Urinary bladder (tissue), 3 donors: ENCODE measurements at regions not wholly inside any gene's neighbourhood (a gene's known extent, or its start where the extent isn't known, plus 50 kb on each side); places are given as distances from the start of the nearest gene placed in this dataset.
A peak's percentile ranks its signal among the peaks of the same experiment; 100 is the strongest.

Source experiments
- DNase-seq: peaks from one replicate; pipeline ENCODE4 v3.0.0-alpha.2; 2015; ENCODE audit errors: extremely low spot score
- H3K27ac ChIP-seq: one replicate; pipeline ENCODE4 v1.5.1; 2013; ENCODE audit warnings: low read depth, mild to moderate bottlenecking, moderate library complexity
- H3K36me3 ChIP-seq: one replicate; pipeline ENCODE4 v1.6.1; 2013; ENCODE audit warnings: mild to moderate bottlenecking, moderate library complexity; ENCODE audit not compliant: insufficient read depth
- H3K4me1 ChIP-seq: one replicate; pipeline ENCODE4 v1.6.1; 2013; ENCODE audit warnings: mild to moderate bottlenecking, moderate library complexity; ENCODE audit not compliant: insufficient read depth
- H3K4me3 ChIP-seq: one replicate; pipeline ENCODE4 v1.5.1; 2013; ENCODE audit warnings: low read depth, low read length
- WGBS: extraction: QIAGEN DNeasy Blood & Tissue Kit; methylation state at CpG from one replicate; pipeline ENCODE4 v1.1.7; 2013; 5-methylcytosine and 5-hydroxymethylcytosine counted together
- donor health status: healthy with polysubstance abuse.
- donor health status: healthy.

DNA sequence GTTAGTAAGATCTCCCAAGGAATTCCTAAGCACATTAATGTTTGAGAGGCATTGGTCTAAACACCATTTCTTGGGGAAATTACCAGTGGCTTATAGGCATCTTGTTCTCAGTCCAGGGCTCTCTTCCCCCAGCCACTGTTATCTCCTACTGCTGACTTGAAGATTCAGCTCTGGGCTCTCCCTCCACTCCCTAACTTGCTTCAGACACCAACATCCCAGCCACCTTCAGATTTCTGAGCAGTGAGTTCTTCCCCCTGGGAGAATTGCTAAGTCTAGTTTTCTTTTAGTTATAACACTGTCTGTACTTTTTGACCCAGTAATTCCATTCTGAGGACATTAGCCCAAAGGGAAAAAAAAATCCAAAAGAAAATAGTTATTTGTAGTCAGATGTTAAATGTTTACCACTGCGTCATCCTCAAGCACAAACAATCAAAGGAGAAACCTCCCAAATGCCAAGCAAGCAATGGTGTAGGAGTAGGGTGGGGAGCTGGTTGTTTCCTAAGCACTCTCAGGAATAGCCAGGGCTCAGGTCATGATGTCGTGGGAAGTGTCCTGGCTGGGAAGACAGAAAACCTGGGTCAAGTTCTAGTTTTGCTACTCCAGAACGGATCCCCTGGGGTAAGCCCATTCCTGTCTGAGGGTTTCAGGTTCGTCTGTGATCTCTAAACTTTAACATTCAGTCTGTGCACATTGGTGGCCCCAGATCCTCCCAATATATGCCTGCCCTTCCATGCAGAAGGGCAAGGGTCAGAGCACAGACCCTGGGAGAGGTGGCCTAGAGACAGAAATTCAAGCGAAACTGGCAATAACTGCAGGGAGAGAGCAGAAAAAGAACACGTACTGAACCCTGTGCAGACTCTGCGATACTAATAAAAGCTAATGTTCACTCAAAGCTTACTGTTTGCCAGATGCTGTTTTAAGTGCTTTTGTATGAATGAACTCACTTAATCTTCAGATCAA is 191.1 kb upstream of the FGGY start:
- no peaks in the 10 kb centered on the region for H3K36me3 ChIP-seq
- H3K4me1 ChIP-seq, result no peaks in the 10 kb centered on the region
- no peak overlapping the region for H3K27ac ChIP-seq
- H3K4me3 ChIP-seq, result no peak overlapping the region
- DNase-seq, result peak; percentile 28
- WGBS, result 61% methylated on average over 7 of the region's 7 CpGs

DNA sequence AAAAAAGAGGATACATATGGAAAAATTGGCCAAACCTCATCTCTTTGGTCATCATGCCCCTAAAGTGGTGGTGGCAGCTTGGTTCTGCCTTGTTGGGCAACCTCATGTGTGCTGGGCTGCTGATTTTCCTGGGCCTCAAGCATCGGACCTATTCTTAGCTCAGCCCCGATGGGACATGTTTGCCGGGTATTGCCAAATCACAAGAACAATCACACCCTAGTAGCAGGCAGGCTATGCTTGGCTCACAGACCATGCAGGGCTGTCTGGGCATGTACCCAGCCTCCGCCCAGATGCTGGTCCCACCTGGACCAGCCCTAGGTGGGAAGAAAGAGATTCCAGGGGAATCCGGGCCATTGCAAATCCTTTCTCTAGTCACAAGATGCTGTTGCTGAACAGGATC is 189.4 kb upstream of the FGGY start:
- no peak overlapping the region for H3K27ac ChIP-seq
- peaks cover 1% of the 10 kb centered on the region for H3K4me1 ChIP-seq
- DNase-seq, result no peak
- H3K4me3 ChIP-seq, result no peak overlapping the region
- H3K36me3 ChIP-seq, result no peaks in the 10 kb centered on the region
- 79% methylated on average over 5 of the region's 5 CpGs for WGBS

DNA sequence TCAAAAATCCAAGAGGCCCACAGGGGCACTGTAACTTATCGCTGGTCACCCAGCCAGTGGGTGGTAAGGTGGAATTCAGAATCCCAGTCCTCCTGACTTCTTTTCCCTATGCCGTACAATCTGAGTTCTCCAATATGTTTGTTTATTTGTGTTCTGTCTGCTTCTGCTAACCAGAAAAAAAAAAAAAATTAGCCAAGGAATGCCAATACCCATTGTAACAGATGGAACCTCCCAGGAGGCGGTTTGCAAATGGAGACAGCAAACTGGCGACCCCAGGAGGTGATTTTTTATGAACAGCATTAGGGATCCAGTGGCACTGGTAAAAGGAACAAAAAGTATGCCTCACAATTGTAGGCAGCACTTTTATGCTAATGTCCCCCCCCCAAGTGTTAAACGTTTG is 189.0 kb upstream of the FGGY start:
- WGBS, result 86% methylated on average over 5 of the region's 5 CpGs
- H3K27ac ChIP-seq, result no peak overlapping the region
- no peak for DNase-seq
- H3K36me3 ChIP-seq, result no peaks in the 10 kb centered on the region
- no peak overlapping the region for H3K4me3 ChIP-seq
- H3K4me1 ChIP-seq, result peaks cover 1% of the 10 kb centered on the region

DNA sequence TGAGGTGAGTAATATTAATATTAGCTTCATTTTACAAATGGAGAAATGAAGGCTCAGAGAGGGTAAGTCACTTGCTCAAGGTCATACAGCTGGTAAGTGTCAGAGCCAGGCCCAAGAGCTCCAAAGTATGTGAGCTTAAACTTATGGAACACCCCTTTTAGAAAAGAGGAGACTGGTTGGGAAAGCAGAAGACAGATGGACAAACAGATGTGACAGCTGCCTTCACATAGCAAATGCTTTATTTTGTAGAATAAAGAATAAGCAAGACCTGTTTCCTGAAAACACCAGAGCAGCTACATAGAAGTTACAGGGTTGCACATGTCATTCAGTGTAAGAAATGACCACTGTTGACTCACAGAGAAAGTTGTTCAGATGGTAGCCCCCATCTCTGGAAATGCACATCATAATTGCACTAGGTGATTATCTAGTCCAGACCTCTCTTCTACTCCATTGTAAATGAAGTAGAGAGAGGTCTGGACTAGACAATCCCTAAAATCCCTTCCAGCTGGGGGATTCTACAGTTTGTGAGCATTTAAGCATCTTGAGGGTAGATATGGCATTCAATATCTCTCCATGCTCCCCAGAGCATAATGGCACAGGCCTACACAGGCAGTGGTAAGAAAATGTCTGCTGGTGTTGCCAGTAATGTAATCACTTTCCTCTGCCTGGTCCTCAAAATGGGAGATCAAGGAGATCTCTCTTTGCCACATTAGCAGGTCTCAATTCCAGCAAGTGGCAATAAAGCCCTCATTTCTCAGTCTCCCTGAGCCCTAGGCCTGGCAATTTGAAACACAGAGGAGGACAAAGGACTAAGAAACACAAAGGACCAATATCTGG is 188.2 kb upstream of the FGGY start:
- Histone ChIP-seq H3K36me3 (no peaks in the 10 kb centered on the region), H3K27ac (no peak overlapping the region), H3K4me3 (no peak overlapping the region), H3K4me1 (peaks cover 1% of the 10 kb centered on the region)
- no peak for DNase-seq

DNA sequence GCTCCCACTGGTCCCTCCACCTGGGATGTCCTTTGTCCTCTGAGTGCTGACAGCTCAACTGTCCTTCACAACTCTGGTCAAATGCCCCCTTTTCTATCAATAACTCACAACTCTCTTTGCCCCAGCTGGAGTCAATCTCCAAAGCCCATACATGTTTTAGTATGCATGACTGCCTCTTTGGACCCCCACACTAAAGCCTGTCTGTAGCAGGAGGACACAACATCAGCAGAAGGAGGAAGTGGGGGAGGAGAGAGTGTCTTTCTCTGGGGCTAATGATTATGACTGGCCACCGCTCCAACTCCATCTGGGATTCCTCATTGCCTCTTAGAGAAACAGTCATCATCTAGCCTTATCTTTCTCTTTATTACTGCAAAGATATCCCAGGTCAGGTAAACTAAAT is 186.6 kb upstream of the FGGY start:
- H3K36me3 ChIP-seq, result no peaks in the 10 kb centered on the region
- peaks cover 1% of the 10 kb centered on the region for H3K4me1 ChIP-seq
- no peak overlapping the region for H3K27ac ChIP-seq
- no peak for DNase-seq
- no peak overlapping the region for H3K4me3 ChIP-seq
- WGBS, result 98% methylated on average over 1 of the region's 1 CpG

DNA sequence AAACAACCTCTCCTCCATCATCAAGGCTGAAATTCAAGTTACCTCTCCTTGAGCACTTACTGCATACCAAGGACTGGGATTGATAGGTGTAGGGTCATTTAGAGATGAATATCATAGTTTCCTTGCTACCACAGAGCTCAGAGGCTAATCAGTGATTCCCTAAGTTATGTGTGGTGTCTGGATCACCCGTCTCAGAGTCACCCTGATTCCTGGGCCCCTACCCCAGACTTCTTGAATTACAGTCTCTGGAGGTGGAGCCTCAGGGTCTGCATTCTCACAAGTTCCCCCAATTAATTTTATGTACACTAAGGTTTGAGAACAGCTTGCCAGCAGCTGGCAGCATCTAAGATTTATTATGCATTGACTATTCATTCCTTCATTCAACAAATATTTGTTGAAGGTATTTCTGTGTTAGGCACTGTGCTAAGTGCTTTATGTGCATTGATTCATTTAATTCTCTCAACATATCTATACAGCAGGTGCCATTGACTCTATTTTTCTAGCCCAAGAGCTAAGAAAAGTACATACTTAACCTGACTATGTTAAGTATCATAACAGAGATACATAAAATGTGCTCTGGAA is 182.9 kb upstream of the FGGY start:
- Histone ChIP-seq H3K36me3 (no peaks in the 10 kb centered on the region), H3K4me3 (no peak overlapping the region), H3K27ac (no peak overlapping the region), H3K4me1 (peaks cover 1% of the 10 kb centered on the region)
- WGBS, result 89% methylated on average over 1 of the region's 1 CpG
- DNase-seq, result no peak

DNA sequence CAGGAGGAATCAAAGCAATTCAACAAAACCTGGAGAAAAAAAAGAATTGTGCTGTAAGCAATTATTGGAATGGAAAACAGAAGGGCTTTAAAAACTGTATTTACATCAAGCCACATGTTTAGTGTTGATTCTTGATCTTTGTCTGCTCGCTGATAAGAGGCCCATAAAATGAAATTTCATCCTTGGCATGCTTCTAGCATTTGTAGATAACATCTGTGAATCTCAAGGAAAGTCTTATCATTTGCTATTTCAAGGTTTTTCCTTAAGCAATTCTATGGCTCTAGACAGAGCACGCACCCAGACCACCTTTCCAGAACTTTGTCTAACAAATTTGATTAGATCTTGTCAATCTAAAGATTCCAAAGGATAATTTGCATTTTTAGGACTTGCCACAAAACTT is 181.0 kb upstream of the FGGY start:
- no peak for DNase-seq
- no peak overlapping the region for H3K4me3 ChIP-seq
- no peak overlapping the region for H3K27ac ChIP-seq
- no peaks in the 10 kb centered on the region for H3K36me3 ChIP-seq
- peaks cover 1% of the 10 kb centered on the region for H3K4me1 ChIP-seq
- WGBS, result 72% methylated on average over 2 of the region's 2 CpGs

DNA sequence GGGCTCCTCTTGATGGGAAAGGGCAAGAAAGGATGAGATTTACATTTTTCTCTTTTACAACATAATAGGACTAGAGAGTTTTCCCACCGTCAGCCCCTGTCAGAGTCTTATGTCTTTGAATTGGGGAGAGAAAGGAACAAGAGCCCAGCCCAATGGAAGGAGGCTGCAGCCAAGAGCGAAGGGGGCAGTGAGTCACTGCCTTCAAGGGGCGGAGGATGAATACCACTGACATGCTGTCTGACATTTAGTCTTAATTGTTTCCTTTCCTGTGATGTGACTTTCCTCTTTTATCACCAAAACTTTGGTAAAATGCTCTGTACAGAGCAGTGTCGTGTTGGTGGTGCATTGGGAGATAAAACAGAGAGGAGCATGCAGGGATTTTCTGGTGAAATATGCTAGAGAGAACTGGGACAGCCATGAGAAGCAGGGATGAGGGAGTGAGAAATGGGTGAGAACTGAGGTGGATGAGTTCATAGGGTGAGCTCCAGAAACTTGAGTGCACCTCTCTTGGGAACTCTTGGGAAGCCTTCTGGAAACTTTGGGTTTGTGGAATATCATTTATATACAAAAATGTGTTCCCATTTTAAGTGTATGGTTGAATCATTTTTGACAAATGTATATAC is 179.9 kb upstream of the FGGY start:
- Histone ChIP-seq H3K27ac (no peak overlapping the region), H3K36me3 (no peaks in the 10 kb centered on the region), H3K4me1 (peaks cover 1% of the 10 kb centered on the region), H3K4me3 (no peak overlapping the region)
- 76% methylated on average over 4 of the region's 4 CpGs for WGBS
- no peak for DNase-seq

DNA sequence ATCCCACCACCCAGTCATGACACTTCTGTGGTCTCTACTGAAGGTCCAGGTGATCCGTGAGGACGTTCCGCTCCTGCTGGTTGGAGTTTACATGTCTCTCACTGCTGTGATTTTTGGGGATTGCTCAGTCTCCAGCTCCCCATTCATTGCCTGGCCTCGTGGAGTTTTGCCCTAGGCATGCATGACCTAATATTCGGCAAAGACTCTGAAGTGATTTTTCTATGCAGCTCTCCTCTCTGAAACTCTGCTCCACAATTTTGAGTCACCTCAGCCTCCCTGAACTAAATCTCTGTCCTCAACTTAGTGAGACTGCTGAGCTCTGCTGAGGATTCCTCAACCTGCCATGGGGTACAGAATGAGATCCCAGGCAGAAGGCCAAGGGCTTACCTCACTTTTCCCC is 174.4 kb upstream of the FGGY start:
- Histone ChIP-seq H3K36me3 (no peaks in the 10 kb centered on the region), H3K27ac (no peak overlapping the region), H3K4me3 (no peak overlapping the region), H3K4me1 (no peaks in the 10 kb centered on the region)
- 71% methylated on average over 5 of the region's 5 CpGs for WGBS
- DNase-seq, result no peak

DNA sequence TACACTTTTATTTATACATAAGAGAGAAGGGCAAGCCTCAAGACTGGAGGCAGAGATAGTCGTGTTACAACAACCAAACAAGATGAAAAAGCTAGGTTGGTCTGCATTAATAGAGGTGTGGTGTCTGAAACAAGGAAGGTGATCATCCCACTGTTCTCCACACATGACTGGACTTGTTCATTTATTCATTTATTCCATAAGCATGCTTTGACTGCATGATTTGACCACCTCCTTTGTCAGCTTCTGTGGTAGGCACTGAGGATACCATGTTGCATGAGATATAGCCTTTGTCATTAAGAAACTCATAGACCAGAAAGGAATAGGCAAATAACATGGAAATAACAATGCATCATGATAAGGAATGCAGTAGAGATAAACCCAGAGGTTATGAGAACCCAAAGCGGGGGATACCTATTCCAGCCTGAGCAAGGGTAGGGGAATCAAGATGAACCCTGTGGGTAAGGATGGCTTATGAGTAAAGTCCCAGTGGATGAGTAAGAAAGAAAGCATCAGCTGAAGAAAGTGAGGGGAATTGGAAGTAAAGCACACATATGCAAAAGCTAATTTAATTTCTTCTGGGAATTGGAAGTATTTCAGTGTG is 173.7 kb upstream of the FGGY start:
- 95% methylated on average over 2 of the region's 2 CpGs for WGBS
- Histone ChIP-seq H3K4me3 (no peak overlapping the region), H3K27ac (no peak overlapping the region), H3K36me3 (no peaks in the 10 kb centered on the region), H3K4me1 (no peaks in the 10 kb centered on the region)
- DNase-seq, result no peak

DNA sequence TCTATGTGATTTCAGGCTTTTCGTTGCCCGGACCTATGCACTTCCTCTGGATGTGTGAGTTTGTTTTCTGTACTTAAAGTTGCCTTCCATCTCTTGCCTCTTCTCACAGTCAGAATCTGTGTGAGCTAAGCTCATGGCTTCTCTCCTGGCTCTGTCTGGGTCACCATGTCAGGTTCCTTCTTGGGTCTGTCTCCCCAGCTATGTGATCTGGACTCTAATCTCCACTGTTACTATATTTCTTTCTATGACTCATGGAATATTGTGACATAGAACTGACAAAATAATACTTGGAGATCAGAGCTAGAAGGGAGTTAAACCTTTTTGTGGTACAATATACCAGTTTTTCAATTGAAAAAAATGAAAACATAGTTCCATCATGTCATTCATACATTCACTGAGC is 172.7 kb upstream of the FGGY start:
- no peak for DNase-seq
- no peak overlapping the region for H3K4me3 ChIP-seq
- H3K27ac ChIP-seq, result no peak overlapping the region
- 98% methylated on average over 2 of the region's 2 CpGs for WGBS
- no peaks in the 10 kb centered on the region for H3K4me1 ChIP-seq
- H3K36me3 ChIP-seq, result no peaks in the 10 kb centered on the region

DNA sequence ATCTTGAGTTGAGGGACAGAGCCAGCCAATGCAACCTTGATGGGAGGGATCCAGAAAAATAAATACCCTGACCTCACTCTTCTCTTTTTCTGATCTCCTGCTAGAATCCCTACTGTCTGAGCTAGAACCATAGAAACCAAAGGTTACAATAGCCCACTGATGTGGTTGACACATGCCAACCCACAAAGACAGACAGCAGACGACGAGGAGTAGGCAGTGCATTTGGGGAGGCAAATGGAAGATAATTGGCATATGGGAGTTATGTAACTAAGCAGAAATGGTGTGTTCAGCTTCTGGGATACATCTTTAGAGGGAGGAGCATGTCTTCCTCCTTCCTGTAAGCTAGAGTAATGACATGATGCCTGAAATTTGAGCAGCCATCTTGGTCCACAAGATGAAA is 171.7 kb upstream of the FGGY start:
- Histone ChIP-seq H3K36me3 (no peaks in the 10 kb centered on the region), H3K4me1 (no peaks in the 10 kb centered on the region), H3K27ac (no peak overlapping the region), H3K4me3 (no peak overlapping the region)
- DNase-seq, result no peak
- 93% methylated on average over 2 of the region's 2 CpGs for WGBS

DNA sequence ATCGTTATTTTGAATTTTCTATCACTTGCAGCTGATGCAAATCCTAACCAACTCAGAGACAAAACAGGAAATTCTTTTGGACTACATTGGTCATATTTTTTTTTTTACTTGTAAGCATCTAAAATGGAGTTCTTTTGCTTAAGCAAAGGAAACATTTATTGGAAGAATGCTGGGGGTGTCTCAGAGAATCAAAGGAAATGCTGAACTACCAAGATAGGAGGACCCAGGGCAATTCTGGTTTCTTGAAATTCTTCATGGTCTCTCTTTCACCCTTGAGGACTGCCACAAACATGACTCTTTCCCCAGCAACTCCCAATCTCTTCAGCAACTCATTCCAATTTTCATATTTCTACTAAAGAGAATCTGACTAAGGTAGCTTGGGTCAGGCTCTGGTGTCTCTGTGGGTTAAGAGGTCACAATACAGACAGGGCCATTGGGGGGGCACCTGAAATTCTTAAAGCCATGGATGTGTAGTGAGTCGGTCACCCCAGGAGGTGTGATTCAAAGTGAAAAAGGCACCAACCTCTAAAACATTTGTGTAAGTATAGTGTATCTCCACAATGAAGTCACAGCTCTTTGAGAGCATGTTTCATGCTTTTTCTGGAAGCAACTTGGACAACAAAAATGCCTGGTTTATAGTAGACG is 171.1 kb upstream of the FGGY start:
- no peak overlapping the region for H3K4me3 ChIP-seq
- H3K4me1 ChIP-seq, result no peaks in the 10 kb centered on the region
- H3K27ac ChIP-seq, result no peak overlapping the region
- H3K36me3 ChIP-seq, result no peaks in the 10 kb centered on the region
- no peak for DNase-seq
- WGBS, result 84% methylated on average over 3 of the region's 3 CpGs
